ENCODE measurements at regions not wholly inside any gene's neighbourhood (a gene's known extent, or its start where the extent isn't known, plus 50 kb on each side); places are given as distances from the start of the nearest gene placed in this dataset.

DNA sequence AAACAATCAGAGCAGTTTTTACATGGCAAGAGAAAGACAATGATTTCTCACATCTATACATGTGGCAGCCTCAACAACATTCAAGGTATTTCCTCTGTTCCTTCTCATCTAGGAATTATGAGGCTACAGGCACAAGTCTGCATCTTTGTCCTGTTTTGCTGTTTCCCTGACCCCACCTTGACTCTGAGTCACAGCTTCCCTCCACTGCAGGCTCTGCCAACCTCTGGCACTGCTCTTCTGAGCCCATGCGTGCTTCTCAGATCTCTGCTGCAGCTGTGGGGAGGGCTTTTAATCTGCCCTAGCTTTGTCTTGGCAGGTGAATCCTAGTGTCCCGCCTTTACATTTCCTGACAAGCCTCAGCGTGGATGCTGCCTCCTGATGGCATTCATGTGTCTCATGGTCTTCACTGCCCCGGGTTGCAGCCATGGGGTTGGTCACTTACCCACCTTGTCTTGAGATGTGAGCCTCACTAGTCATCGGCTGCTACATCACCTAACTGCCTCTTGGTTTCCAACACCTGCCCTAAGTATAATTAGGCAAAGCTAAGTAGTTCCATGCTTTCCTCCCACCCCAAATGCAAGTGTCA lies 578.5 kb downstream of the TBC1D22A start:
- H3K4me2 ChIP-seq (ENCODE audit: low read depth, low read length, poor library complexity, severe bottlenecking), result no peak overlapping the region
- H3K4me3 ChIP-seq (ENCODE audit: insufficient read depth, low read length, poor library complexity, severe bottlenecking), result no peak overlapping the region
- no peak overlapping the region for H3K27ac ChIP-seq (ENCODE audit: low read depth, low read length)
- no peaks in the 10 kb centered on the region for H4K20me1 ChIP-seq (ENCODE audit: low read depth, low read length)
- no peak overlapping the region for H2AFZ ChIP-seq (ENCODE audit: low read depth, low read length, severe bottlenecking)
- no peaks in the 10 kb centered on the region for H3K79me2 ChIP-seq (ENCODE audit: insufficient read depth, low read length)
- H3K36me3 ChIP-seq (ENCODE audit: low read length), result no peaks in the 10 kb centered on the region
- no peak overlapping the region for H3K9ac ChIP-seq (ENCODE audit: low read length)
- no peak for TF ChIP-seq EZH2phosphoT487 (conservative IDR thresholded peaks at IDR 0.05; ENCODE audit: low read length)
- TF ChIP-seq, protein P1, sequence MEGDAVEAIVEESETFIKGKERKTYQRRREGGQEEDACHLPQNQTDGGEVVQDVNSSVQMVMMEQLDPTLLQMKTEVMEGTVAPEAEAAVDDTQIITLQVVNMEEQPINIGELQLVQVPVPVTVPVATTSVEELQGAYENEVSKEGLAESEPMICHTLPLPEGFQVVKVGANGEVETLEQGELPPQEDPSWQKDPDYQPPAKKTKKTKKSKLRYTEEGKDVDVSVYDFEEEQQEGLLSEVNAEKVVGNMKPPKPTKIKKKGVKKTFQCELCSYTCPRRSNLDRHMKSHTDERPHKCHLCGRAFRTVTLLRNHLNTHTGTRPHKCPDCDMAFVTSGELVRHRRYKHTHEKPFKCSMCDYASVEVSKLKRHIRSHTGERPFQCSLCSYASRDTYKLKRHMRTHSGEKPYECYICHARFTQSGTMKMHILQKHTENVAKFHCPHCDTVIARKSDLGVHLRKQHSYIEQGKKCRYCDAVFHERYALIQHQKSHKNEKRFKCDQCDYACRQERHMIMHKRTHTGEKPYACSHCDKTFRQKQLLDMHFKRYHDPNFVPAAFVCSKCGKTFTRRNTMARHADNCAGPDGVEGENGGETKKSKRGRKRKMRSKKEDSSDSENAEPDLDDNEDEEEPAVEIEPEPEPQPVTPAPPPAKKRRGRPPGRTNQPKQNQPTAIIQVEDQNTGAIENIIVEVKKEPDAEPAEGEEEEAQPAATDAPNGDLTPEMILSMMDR (IDR thresholded peaks at IDR 0.05; ENCODE audit: insufficient read depth, low read length, poor library complexity, severe bottlenecking), result no peak
- no peaks in the 10 kb centered on the region for H3F3A ChIP-seq (ENCODE audit: insufficient read depth)
- no peaks in the 10 kb centered on the region for H3K9me2 ChIP-seq (replicated peaks; ENCODE audit: insufficient read depth, low read length)
- no peaks in the 10 kb centered on the region for H3K9me3 ChIP-seq (ENCODE audit: insufficient read depth, low read length)
- no peaks in the 10 kb centered on the region for H3K27me3 ChIP-seq (ENCODE audit: low read length)

DNA sequence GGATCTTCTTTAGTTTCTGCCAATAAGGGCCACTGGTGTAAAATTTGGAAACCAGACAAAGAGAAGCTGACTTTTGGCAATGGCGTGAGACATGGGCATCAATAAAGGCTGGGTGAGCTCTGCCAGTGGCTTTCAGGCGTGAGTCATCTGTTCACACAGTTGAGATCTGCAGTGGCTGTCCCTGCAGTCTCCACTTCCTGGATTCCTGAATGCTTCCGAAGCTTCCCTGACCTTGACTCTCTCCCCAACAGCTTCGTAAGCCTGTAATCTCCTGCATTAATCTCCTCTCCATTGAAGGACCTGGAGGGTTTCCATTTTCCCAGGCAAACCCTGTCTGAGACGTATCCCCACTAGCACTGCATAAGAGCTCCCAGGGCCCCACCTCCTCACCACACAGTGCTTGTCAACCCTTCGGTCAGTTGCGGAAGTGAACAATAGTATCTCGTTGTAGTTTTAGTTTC lies 574.7 kb downstream of the TBC1D22A start:
- H3K4me3 ChIP-seq (ENCODE audit: insufficient read depth, low read length, poor library complexity, severe bottlenecking), result no peak overlapping the region
- no peaks in the 10 kb centered on the region for H3F3A ChIP-seq (ENCODE audit: insufficient read depth)
- H3K27me3 ChIP-seq (ENCODE audit: low read length), result no peaks in the 10 kb centered on the region
- H3K4me2 ChIP-seq (ENCODE audit: low read depth, low read length, poor library complexity, severe bottlenecking), result no peak overlapping the region
- no peaks in the 10 kb centered on the region for H3K9me3 ChIP-seq (ENCODE audit: insufficient read depth, low read length)
- H4K20me1 ChIP-seq (ENCODE audit: low read depth, low read length), result no peaks in the 10 kb centered on the region
- H3K9me2 ChIP-seq (replicated peaks; ENCODE audit: insufficient read depth, low read length), result no peaks in the 10 kb centered on the region
- H3K36me3 ChIP-seq (ENCODE audit: low read length), result no peaks in the 10 kb centered on the region
- TF ChIP-seq, protein P1 (IDR thresholded peaks at IDR 0.05; ENCODE audit: insufficient read depth, low read length, poor library complexity, severe bottlenecking), result no peak
- TF ChIP-seq EZH2phosphoT487 (conservative IDR thresholded peaks at IDR 0.05; ENCODE audit: low read length), result no peak
- no peaks in the 10 kb centered on the region for H3K79me2 ChIP-seq (ENCODE audit: insufficient read depth, low read length)
- no peak overlapping the region for H3K9ac ChIP-seq (ENCODE audit: low read length)
- no peak overlapping the region for H2AFZ ChIP-seq (ENCODE audit: low read depth, low read length, severe bottlenecking)
- no peak overlapping the region for H3K27ac ChIP-seq (ENCODE audit: low read depth, low read length)

GRCh38 chr22:47335958-47336357 lies 573.5 kb downstream of the TBC1D22A start:
- no peak overlapping the region for H3K4me2 ChIP-seq (ENCODE audit: low read depth, low read length, poor library complexity, severe bottlenecking)
- TF ChIP-seq, protein P1 (IDR thresholded peaks at IDR 0.05; ENCODE audit: insufficient read depth, low read length, poor library complexity, severe bottlenecking), result no peak
- H4K20me1 ChIP-seq (ENCODE audit: low read depth, low read length), result no peaks in the 10 kb centered on the region
- H3K27me3 ChIP-seq (ENCODE audit: low read length), result no peaks in the 10 kb centered on the region
- H3K79me2 ChIP-seq (ENCODE audit: insufficient read depth, low read length), result no peaks in the 10 kb centered on the region
- no peaks in the 10 kb centered on the region for H3K36me3 ChIP-seq (ENCODE audit: low read length)
- no peak overlapping the region for H2AFZ ChIP-seq (ENCODE audit: low read depth, low read length, severe bottlenecking)
- H3K9ac ChIP-seq (ENCODE audit: low read length), result no peak overlapping the region
- no peaks in the 10 kb centered on the region for H3F3A ChIP-seq (ENCODE audit: insufficient read depth)
- no peak overlapping the region for H3K4me3 ChIP-seq (ENCODE audit: insufficient read depth, low read length, poor library complexity, severe bottlenecking)
- no peak overlapping the region for H3K27ac ChIP-seq (ENCODE audit: low read depth, low read length)
- H3K9me3 ChIP-seq (ENCODE audit: insufficient read depth, low read length), result no peaks in the 10 kb centered on the region
- H3K9me2 ChIP-seq (replicated peaks; ENCODE audit: insufficient read depth, low read length), result no peaks in the 10 kb centered on the region
